ENCODE measurements at regions not wholly inside any gene's neighbourhood (a gene's known extent, or its start where the extent isn't known, plus 50 kb on each side); places are given as distances from the start of the nearest gene placed in this dataset.

DNA sequence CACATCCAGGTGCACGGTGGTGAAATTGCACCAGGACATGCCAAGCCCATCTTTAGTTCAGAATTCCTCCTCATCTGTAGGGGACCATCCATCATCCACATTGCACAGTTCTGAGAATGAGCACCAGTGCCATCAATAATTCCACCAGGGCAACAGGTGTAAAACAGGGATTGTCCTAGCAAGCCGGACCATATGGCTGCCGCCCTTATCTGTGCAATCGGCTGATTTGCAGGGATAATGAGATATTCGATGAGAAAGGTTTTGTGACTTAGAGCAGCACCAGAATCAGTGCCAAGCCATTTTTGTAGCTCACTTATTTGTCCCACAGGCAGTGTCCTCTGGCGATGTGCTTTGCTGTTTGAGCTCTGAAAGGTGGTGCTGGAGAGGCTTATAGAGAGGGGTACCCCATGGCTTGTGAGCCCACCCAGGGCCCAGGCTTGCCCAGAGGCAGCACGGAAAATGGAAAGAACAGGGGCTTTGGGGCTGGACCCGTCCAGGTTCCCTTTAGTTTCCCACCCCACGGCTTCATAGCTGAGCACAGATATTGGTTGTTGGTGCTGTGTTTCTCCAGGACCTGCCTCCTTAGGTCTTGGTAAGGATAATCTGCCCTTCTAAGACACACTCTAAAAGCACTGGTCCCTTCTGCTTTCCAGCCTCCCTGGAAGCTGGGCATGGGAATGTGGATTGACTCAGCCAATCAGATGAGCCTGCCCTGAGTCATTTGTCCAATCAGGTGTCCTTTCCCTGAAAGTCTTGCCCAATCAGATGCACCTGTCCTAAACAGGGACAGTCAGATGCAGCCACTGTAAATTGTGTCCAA is 84.0 kb upstream of the SHANK2 start:
- peaks cover 8% of the 10 kb centered on the region for H3K4me1 ChIP-seq
- H3K9me3 ChIP-seq, result no peaks in the 10 kb centered on the region
- intact Hi-C loops (cut with DNase I), result no loop called here
- H3K36me3 ChIP-seq, result no peaks in the 10 kb centered on the region
- ATAC-seq (no peak), DNase-seq (no peak)
- H3K27ac ChIP-seq, result no peak overlapping the region
- no peak overlapping the region for H3K4me3 ChIP-seq
- no peaks in the 10 kb centered on the region for H3K27me3 ChIP-seq (ENCODE audit: low read depth)
- no peak for TF ChIP-seq CTCF (IDR thresholded peaks at IDR 0.05)

DNA sequence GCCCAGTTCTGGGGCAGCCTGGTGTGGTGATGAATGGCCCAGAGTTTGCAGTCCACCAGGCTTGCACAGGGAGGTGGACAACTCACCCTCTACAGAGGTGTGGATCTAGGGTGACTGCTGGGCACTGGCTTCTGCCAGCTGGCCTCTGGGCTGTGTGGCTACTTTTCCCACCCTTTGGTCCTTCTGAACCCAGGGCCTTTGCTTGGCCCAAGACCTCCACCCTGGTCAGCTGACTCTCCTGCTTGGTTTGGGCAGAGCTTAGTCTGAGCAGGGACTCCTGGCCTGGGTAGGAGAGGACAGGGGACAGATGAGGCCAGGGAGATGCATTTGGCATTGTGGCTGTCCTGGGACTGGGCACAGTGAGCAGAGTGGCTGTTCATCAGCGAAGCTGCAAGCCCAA is 83.0 kb upstream of the SHANK2 start:
- Histone ChIP-seq H3K4me1 (peaks cover 8% of the 10 kb centered on the region), H3K27ac (no peak overlapping the region), H3K27me3 (ENCODE audit: low read depth) (no peaks in the 10 kb centered on the region), H3K9me3 (no peaks in the 10 kb centered on the region), H3K36me3 (no peaks in the 10 kb centered on the region), H3K4me3 (no peak overlapping the region)
- no peak for TF ChIP-seq CTCF (IDR thresholded peaks at IDR 0.05)
- no peak for DNase-seq
- intact Hi-C loops (cut with DNase I), result no loop called here
- ATAC-seq, result no peak

GRCh38 chr11:71334191-71334590 is 81.8 kb upstream of the SHANK2 start:
- no peak for TF ChIP-seq CTCF (IDR thresholded peaks at IDR 0.05)
- DNase-seq (no peak), ATAC-seq (no peak)
- Histone ChIP-seq H3K27ac (no peak overlapping the region), H3K4me3 (no peak overlapping the region), H3K9me3 (no peaks in the 10 kb centered on the region), H3K27me3 (ENCODE audit: low read depth) (no peaks in the 10 kb centered on the region), H3K4me1 (peaks cover 8% of the 10 kb centered on the region), H3K36me3 (no peaks in the 10 kb centered on the region)
- intact Hi-C loops (cut with DNase I), result no loop called here

DNA sequence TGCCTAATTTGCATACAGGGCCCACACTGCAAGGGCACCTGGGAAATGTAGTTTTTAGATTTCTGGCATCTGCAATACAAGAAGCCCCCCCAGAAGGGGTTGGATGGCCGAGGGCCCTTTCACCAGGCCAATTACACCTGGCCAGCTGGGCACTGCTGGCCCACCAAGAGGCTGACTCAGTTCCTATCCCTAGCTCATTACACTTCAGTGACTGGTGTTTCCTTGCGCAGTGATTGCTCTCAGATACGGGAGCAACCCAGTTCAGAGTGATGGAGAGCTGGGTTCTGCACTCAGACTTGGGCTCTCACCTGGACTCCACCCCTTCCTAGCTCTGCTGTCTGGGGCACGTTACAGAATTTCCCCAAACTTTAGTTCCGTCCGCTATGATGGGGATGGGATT is 81.1 kb upstream of the SHANK2 start:
- ATAC-seq (no peak), DNase-seq (no peak)
- Histone ChIP-seq H3K27ac (no peak overlapping the region), H3K9me3 (no peaks in the 10 kb centered on the region), H3K4me1 (peaks cover 6% of the 10 kb centered on the region), H3K27me3 (ENCODE audit: low read depth) (no peaks in the 10 kb centered on the region), H3K4me3 (no peak overlapping the region), H3K36me3 (no peaks in the 10 kb centered on the region)
- no peak for TF ChIP-seq CTCF (IDR thresholded peaks at IDR 0.05)
- intact Hi-C loops (cut with DNase I), result no loop called here

- Histone ChIP-seq H3K27ac (no peak overlapping the region), H3K9me3 (no peaks in the 10 kb centered on the region), H3K27me3 (ENCODE audit: low read depth) (no peaks in the 10 kb centered on the region), H3K4me3 (no peak overlapping the region), H3K4me1 (no peaks in the 10 kb centered on the region), H3K36me3 (no peaks in the 10 kb centered on the region)
- intact Hi-C loops (cut with DNase I), result no loop called here
- no peak for TF ChIP-seq CTCF (IDR thresholded peaks at IDR 0.05)
- no peak for ATAC-seq
- DNase-seq, result no peak
Measured at GRCh38 chr11:71332447-71332846, 80.1 kb upstream of the SHANK2 start.
